ENCODE measurements at regions not wholly inside any gene's neighbourhood (a gene's known extent, or its start where the extent isn't known, plus 50 kb on each side); places are given as distances from the start of the nearest gene placed in this dataset.

DNA sequence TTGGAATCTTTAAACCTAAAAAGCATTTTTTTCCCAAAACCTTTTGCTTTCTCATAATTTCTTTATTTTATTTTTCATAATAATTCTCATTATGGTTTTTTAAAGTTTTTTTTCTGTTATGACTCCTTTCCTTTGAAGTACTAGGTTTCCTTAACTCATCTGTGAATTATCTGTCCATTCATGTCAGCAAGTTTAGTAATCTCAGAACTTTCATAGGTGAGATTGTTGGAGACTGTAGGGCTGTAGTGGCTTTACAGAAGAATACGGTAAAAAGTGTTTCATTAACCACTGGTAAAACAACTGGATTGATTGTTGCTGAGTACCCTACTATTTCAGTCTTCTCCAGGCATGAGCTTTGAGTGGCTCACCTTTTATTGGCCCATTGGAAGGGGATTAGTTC lies 361.7 kb upstream of the PPP1R2C start:
- H3K23me2 ChIP-seq (ENCODE audit: low read depth, low read length) = no peaks in the 10 kb centered on the region

More for the DNA sequence above, 361.7 kb upstream of the PPP1R2C start:
- Histone ChIP-seq H3K4me1 (replicated peaks in 1 of 4; ENCODE audit: control insufficient read depth in 3 of 4, insufficient read depth in 4 of 4, low read length in 3 of 4) (no peaks in the 10 kb centered on the region), H3K56ac (replicated peaks; ENCODE audit: insufficient read length, low read depth, low read length) (no peak overlapping the region), H2BK15ac (ENCODE audit: low read length) (no peak overlapping the region), H4K20me1 (replicated peaks in 1 of 2; ENCODE audit: control insufficient read depth in 1 of 2, insufficient read depth in 2 of 2, low read length in 2 of 2) (no peaks in the 10 kb centered on the region), H3K79me1 (ENCODE audit: low read depth, low read length) (no peaks in the 10 kb centered on the region), H3K27ac (ENCODE audit: low read depth, low read length) (no peak overlapping the region), H3K4me3 (ENCODE audit: extremely low read depth in 1 of 4, insufficient read depth in 2 of 4, low read depth in 3 of 4, low read length in 4 of 4) (no peak overlapping the region), H2BK120ac (replicated peaks; ENCODE audit: low read depth, low read length) (no peak overlapping the region), H2AK5ac (ENCODE audit: low read depth, low read length) (no peak overlapping the region), H3K4ac (replicated peaks; ENCODE audit: insufficient read length, low read depth, low read length) (no peak overlapping the region), H3K36me3 (ENCODE audit: control insufficient read depth in 2 of 4, insufficient read depth in 4 of 4, low read length in 3 of 4) (no peaks in the 10 kb centered on the region), H4K8ac (ENCODE audit: extremely low read depth, insufficient read depth, low read length) (no peak overlapping the region), H3K4me2 (ENCODE audit: insufficient read depth in 1 of 2, low read depth in 2 of 2, low read length in 2 of 2) (no peak overlapping the region), H3K14ac (ENCODE audit: insufficient read length) (no peak overlapping the region), H3K27me3 (replicated peaks in 1 of 4; ENCODE audit: control insufficient read depth in 3 of 4, extremely low read depth in 1 of 4, insufficient read depth in 3 of 4, low read length in 3 of 4) (no peaks in the 10 kb centered on the region), H3K23ac (ENCODE audit: insufficient read length) (no peak overlapping the region), H2BK20ac (ENCODE audit: low read length) (no peak overlapping the region), H2AFZ (ENCODE audit: low read length) (no peak overlapping the region), H3K18ac (ENCODE audit: extremely low read depth, low read length) (no peak overlapping the region), H4K5ac (ENCODE audit: insufficient read length, low read depth, low read length) (no peak overlapping the region), H3K9me3 (ENCODE audit: insufficient read depth in 2 of 2, low read depth in 1 of 2, low read length in 1 of 2) (no peaks in the 10 kb centered on the region), H3K79me2 (ENCODE audit: control insufficient read depth in 1 of 2, insufficient read depth in 2 of 2, low read length in 2 of 2) (no peaks in the 10 kb centered on the region), H4K91ac (replicated peaks; ENCODE audit: insufficient read length, low read length) (no peak overlapping the region), H2BK5ac (ENCODE audit: low read depth, low read length) (no peak overlapping the region), H3K9ac (replicated peaks in 1 of 4; ENCODE audit: extremely low read depth in 1 of 4, low read depth in 3 of 4, low read length in 3 of 4) (no peak overlapping the region), H2BK12ac (ENCODE audit: low read depth, low read length) (no peak overlapping the region)
- POLR2A ChIA-PET (ENCODE audit: partially characterized antibody) = no interaction called here
- TF ChIP-seq, protein P1, sequence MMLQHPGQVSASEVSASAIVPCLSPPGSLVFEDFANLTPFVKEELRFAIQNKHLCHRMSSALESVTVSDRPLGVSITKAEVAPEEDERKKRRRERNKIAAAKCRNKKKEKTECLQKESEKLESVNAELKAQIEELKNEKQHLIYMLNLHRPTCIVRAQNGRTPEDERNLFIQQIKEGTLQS (IDR thresholded peaks at IDR 0.05; ENCODE audit: insufficient read depth, low read depth, low read length) = no peak
- TF ChIP-seq HDAC6 (IDR thresholded peaks at IDR 0.05; ENCODE audit: low read depth, low read length) (no peak), EGR1 (IDR thresholded peaks at IDR 0.05; ENCODE audit: borderline replicate concordance, low read depth, low read length) (no peak), SIX5 (IDR thresholded peaks at IDR 0.05; ENCODE audit: low read depth, low read length) (no peak)
- CTCF ChIA-PET (ENCODE audit: partially characterized antibody) = no interaction called here
- no peak for FAIRE-seq
- no CpG with 5 or more reads among the region's 1 CpG for WGBS, 2 experiments (ENCODE audit: extremely low coverage in 1 of 2, insufficient coverage in 1 of 2, insufficient read length in 1 of 2, insufficient replicate concordance in 2 of 2, low coverage in 1 of 2, low lambda C conversion rate in 2 of 2, missing lambda C conversion rate in 1 of 2)
- DNase-seq (ENCODE audit: low read depth in 1 of 2, low spot score in 2 of 2) = no peak
